Stimulated activated naive CD4-positive, alpha-beta T cell treated with Interleukin-2 at 50 U/mL for 16 hours (primary cell): ENCODE measurements at regions not wholly inside any gene's neighbourhood (a gene's known extent, or its start where the extent isn't known, plus 50 kb on each side); places are given as distances from the start of the nearest gene placed in this dataset.
"Not testable (repeated sequence)": the region's sequence is repeated elsewhere in the genome, so short reads cannot be mapped to it uniquely, and the experiment has no call there.

Source experiments
- DNase-seq: peaks from one replicate; lab custom pipeline; 2025; lab: John Stamatoyannopoulos, UW

- DNase-seq, result no peak
These were observed 269.2 kb upstream of the TCERG1L start for GRCh38 chr10:131580674-131581073.

DNA sequence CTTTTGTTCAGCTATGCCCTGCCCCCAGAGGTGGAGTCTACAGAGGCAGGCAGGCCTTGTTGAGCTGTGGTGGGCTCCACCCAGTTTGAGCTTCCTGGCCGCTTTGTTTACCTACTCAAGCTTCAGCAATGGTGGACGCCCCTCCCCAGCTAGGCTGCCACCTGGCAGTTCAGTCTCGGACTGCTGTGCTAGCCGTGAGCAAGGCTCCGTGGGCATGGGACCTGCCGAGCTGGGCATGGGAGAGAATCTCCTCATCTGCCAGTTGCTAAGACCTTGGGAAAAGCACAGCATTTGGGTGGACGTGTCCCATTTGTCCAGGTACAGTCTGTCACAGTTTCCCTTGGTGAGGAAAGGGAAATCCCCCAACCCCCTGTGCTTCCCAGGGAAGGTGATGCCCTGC lies 270.0 kb upstream of the TCERG1L start:
- not testable (repeated sequence) for DNase-seq

GRCh38 chr10:131584287-131584686 lies 272.8 kb upstream of the TCERG1L start:
- no peak for DNase-seq

GRCh38 chr10:131585761-131586160 lies 274.2 kb upstream of the TCERG1L start:
- no peak for DNase-seq

GRCh38 chr10:131586958-131587357 lies 275.4 kb upstream of the TCERG1L start:
- DNase-seq, result no peak

DNA sequence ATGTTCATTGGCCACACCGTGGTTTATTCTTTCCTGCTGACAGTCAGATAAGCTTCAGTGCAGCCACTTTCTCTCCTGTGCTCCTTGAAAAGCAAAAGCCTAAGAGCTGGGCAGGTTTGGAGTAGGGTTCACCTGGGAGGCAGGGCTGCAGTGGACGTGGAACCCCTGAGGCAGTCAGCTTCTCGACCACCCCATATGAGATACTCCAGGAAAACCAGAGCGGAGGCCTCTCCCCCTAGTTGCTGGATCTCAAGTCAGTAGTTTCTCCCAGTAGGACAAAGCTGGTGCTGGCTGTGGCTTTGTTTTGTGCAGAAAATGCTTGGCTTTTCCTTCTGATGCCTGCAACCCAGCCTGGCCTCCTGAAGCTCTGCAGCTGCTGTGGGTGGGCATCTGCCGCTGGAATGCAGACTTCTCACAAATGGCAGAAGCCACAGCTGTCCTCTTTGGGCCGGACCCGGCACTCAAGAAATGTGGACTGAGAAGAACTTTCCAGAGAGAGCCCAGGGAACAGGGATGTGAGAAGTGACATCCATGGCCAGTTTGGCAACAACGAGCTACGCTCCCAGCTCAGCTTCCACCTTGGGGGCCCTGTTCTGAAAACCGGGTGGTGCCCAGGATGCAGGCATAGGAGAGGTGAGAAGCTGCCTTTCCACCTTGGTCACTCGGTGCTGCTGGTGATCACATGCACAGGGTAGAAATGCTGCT lies 276.6 kb upstream of the TCERG1L start:
- DNase-seq, result no peak

DNA sequence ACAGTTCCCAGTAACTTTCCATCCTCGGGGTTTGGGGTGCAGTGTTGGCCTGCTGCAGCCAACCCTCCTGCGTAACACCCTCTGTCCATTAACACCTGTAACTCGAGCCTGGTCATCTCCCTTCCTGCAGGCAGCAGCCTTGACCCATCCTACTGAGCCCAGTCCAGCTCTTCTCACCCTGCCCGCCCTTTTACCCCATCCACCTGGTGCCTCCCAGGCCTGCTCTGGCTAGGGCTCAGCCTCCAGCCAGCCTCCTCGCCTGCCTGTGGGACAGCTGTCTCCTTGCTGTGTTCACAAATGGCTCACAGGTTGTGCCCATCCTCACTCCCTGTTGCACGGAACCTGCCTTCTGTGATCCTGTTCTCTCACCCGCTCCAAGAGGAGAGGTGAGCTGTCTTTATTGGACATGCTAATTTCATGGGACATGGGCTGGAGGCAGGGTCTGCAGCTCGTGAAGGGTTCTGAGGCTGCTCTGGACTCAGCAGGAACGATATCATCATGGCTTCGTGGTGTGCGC lies 277.2 kb upstream of the TCERG1L start:
- DNase-seq, result no peak

GRCh38 chr10:131590567-131590966 lies 279.0 kb upstream of the TCERG1L start:
- no peak for DNase-seq

DNA sequence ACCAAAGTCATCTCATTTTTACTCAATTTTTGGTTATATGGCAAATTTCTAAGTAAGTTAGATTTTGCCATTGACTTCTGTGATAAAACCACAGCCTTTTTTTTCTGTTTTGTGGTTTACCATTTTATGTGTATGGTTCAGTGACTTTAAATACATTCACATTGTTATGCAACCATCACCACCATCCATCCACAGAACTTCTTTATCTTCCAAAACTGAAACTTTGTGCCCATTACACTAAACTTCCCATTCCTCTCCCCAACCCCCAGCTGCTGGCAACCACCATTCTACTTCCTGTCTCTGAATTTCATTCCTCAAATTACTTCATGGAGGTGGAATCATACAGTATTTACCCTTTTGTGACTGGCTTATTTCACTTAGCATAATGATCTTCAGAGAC lies 280.4 kb upstream of the TCERG1L start:
- no peak for DNase-seq

DNA sequence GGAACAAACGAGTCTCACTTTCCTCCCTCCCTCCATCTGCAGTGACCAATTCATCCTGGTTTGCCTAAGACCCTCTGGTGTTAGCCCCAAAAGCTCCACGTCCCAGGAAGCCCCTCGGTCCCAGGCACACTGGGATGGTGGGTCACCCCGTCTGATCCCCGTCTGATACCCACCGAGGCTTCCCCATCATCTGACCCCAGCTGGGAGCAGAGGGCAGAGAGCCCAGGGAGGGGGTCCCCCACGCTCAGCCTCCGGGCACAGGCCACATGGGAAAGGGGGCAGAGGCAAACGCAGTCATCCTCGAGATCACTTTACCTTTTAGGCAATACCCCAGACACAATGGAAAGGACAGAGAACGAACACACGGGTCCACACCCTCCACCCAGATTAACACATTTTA lies 291.6 kb upstream of the PPP2R2D start:
- DNase-seq, result no peak

DNA sequence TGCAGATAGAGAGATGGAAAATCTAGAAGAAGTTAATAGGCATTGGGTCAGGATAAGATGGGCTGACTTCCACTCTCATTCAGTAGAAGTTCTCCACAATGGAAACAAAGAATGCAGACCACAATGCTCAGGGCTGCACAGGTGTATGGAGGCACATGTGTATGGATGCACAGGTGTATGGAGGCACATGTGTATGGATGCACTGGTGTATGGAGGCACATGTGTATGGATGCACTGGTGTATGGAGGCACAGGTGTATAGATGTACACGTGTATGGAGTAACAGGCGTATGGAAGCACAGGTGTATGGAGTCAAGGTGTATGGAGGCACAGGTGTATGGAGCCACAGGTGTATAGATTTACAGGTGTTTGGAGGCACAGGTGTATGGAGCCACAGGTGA lies 285.7 kb upstream of the PPP2R2D start:
- DNase-seq, result no peak

GRCh38 chr10:131616040-131616439 lies 284.8 kb upstream of the PPP2R2D start:
- no peak for DNase-seq

GRCh38 chr10:131617113-131617858 lies 283.5 kb upstream of the PPP2R2D start:
- DNase-seq, result no peak

- DNase-seq, result no peak
These were observed 282.1 kb upstream of the PPP2R2D start for GRCh38 chr10:131618587-131619267.

GRCh38 chr10:131620314-131620713 lies 280.5 kb upstream of the PPP2R2D start:
- DNase-seq, result no peak

- DNase-seq, result no peak
These were observed 279.9 kb upstream of the PPP2R2D start for GRCh38 chr10:131620904-131621303.

DNA sequence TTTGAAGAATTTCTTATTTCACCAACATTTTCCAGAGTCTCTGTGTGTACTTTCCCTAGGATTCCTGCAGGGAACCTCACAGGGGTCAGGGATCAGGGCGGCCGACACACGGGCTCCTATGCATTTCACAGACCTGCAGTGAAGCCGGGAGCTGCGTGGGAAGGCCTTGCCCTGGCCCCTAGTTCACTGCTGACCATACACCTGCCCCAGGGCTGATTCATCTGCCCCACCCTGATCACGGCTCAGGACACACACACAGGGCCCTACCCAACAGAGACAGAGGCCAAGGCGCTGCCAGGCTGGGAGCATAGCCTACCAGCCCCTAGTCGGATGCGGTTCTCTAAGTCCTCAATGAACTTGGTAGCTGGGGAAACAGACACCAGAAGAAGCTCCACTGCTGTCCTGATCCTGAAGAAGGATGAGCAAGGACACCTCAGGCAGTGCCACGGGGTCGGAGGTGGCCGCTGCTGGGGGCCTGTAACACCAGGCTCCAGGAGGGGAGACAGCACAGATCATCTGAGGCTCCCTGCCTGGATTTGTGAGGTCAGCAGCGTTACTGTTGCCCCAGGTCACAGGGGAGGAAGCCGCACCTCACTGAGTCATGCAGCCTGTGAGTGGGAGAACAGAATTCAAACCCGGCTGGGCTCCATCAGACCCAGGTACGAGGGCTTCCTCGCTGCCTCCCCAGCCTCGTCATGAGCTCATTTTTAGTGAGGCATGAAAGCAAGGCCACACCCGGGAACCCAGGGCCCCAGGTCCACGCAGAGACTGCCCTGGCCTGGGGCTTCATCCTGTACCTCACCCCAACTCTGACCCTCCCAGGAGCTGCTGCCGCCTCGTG lies 278.8 kb upstream of the PPP2R2D start:
- no peak for DNase-seq

DNA sequence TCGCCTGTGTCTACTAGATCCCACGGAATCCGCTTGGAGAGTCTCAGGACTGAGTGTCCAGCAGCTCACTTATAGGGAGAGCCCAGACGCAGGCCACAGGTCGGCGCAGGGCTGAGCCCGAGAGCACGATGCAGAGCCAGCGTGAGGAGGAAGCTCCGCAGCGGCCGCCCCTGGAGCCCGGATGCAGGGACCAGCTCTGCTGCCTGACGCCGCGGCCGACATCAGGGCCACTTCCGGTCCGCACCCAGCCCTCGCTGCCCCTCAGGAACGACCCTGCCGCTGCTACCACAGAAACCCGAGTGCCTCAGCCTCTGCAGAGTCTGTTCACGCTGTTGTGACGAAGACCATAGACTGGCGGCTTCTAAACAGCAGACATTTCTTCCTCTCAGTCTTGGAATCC lies 275.8 kb upstream of the PPP2R2D start:
- DNase-seq, result no peak

GRCh38 chr10:131626274-131626673 lies 274.5 kb upstream of the PPP2R2D start:
- no peak for DNase-seq

DNA sequence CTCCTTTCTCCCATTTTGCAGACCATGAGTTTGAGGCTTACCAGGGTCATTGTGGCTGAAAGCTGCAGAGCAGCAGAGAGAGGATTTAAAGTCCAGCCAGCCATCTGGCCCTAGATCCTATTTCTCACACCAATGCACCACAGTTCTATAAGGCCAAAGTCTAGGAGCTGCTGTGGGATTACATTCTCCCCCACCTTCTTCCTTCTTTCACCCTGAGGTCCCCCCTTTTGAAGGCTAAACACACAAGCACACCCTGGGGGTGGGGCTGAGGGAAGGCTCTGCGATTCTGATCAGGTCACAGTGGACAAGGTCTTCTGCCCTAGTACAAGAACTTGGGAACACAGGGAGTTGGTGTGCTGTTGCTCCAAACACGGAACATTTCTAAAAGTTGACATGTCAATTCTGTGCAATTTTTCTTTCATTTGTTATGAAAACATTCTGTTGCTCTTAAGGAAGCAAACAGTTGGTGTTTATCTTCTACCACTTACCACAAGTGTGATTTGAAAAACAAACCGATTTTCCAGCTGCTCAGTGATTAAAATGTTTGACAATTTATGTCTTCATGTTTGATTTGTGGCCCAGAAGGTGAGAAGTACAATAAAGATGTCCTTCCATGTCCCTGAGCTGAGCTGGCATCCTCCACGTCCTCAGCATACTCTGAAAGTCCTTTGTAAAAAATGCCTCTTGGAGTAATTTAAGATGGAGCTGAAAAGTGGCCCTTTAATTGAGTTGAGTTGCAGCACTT lies 271.6 kb upstream of the PPP2R2D start:
- no peak for DNase-seq

DNA sequence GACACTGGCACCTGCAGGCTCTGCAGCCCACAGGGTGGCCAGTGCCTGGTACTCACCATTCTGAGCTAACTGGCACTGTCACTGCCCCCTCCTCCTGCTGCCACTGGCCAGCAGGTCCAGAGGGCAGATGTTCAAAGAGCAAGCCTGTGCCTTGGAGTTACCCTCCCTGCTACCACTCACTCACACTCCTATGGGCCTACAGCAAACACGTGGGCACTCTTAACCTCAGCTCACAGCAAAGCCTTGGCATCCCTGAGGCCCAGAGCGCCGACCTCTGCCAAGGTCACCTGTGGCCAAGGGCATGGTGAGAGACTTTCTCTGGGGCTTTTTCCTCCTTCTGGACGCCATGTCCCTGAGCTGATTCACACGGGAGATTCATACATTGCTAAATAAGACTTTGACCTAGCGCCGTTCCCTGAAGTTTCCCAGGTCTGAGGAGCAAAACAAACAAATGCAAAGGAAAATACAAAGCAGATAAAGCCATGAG lies 270.0 kb upstream of the PPP2R2D start:
- DNase-seq, result no peak
